Neutrophil (primary cell): ENCODE measurements at regions not wholly inside any gene's neighbourhood (a gene's known extent, or its start where the extent isn't known, plus 50 kb on each side); places are given as distances from the start of the nearest gene placed in this dataset.

Source experiments
- H3K27ac ChIP-seq: fragments of 200-600 bp; sonication (generic); 2 replicates; pipeline ENCODE4 v1.5.1; 2016; ENCODE audit warnings: mild to moderate bottlenecking, moderate library complexity
- H3K27me3 ChIP-seq: fragments of 200-600 bp; sonication (generic); 2 replicates; pipeline ENCODE4 v1.6.0; 2016; ENCODE audit warnings: mild to moderate bottlenecking
- H3K36me3 ChIP-seq: fragments of 200-600 bp; sonication (generic); 2 replicates; pipeline ENCODE4 v1.5.1; 2017
- H3K4me1 ChIP-seq, 2 experiments: fragments of 200-600 bp in 1 of 2; sonication (generic) in 1 of 2; 1 replicate in 1 of 2; 2 replicates in 1 of 2; pipeline versions ENCODE4 v1.5.1 to v1.6.1; 2013 to 2016; ENCODE audit warnings: low read depth in 1 of 2, low read length in 1 of 2, mild to moderate bottlenecking in 1 of 2, moderate library complexity in 1 of 2; ENCODE audit not compliant: control insufficient read depth in 1 of 2, insufficient read depth in 1 of 2
- H3K4me3 ChIP-seq, 2 experiments: fragments of 200-600 bp in 1 of 2; sonication (generic) in 1 of 2; 1 replicate in 1 of 2; 2 replicates in 1 of 2; pipeline ENCODE4 v1.5.1; 2013 to 2016; ENCODE audit warnings: low read depth in 1 of 2, low read length in 1 of 2, mild to moderate bottlenecking in 1 of 2, moderate library complexity in 1 of 2
- H3K9me3 ChIP-seq: fragments of 200-600 bp; sonication (generic); 2 replicates; pipeline ENCODE4 v1.5.1; 2016
- CTCF ChIP-seq: fragments of 200-600 bp; sonication (generic); IDR thresholded peaks from 2 replicates; pipeline ENCODE4 v1.5.1; 2016; ENCODE audit warnings: antibody characterized with exemption

GRCh38 chr2:224325941-224326340, 76.0 kb downstream of the FAM124B start:
- Histone ChIP-seq H3K27ac (no peak overlapping the region), H3K4me3 (no peak overlapping the region), H3K4me1 (no peaks in the 10 kb centered on the region), H3K27me3 (peaks cover 19% of the 10 kb centered on the region), H3K36me3 (no peaks in the 10 kb centered on the region), H3K9me3 (no peaks in the 10 kb centered on the region)
- no peak for TF ChIP-seq CTCF

GRCh38 chr2:224324604-224325003, 77.3 kb downstream of the FAM124B start:
- H3K9me3 ChIP-seq = no peaks in the 10 kb centered on the region
- no peak overlapping the region for H3K27ac ChIP-seq
- no peak overlapping the region for H3K4me3 ChIP-seq
- TF ChIP-seq CTCF = no peak
- H3K27me3 ChIP-seq = peaks cover 30% of the 10 kb centered on the region
- H3K36me3 ChIP-seq = no peaks in the 10 kb centered on the region
- H3K4me1 ChIP-seq = no peaks in the 10 kb centered on the region

- H3K27me3 ChIP-seq = peaks cover 34% of the 10 kb centered on the region
- TF ChIP-seq CTCF = no peak
- H3K9me3 ChIP-seq = no peaks in the 10 kb centered on the region
- no peaks in the 10 kb centered on the region for H3K4me1 ChIP-seq
- no peak overlapping the region for H3K27ac ChIP-seq
- no peak overlapping the region for H3K4me3 ChIP-seq
- no peaks in the 10 kb centered on the region for H3K36me3 ChIP-seq
Observed at GRCh38 chr2:224320660-224321059, 81.2 kb downstream of the FAM124B start.

GRCh38 chr2:224319750-224320149, 82.2 kb downstream of the FAM124B start:
- no peak overlapping the region for H3K27ac ChIP-seq
- no peak for TF ChIP-seq CTCF
- H3K4me3 ChIP-seq = no peak overlapping the region

GRCh38 chr2:224312741-224313140, 89.2 kb downstream of the FAM124B start:
- no peak for TF ChIP-seq CTCF
- no peaks in the 10 kb centered on the region for H3K9me3 ChIP-seq
- H3K27me3 ChIP-seq = peaks cover 24% of the 10 kb centered on the region
- no peak overlapping the region for H3K4me3 ChIP-seq
- H3K36me3 ChIP-seq = no peaks in the 10 kb centered on the region
- no peaks in the 10 kb centered on the region for H3K4me1 ChIP-seq
- H3K27ac ChIP-seq = no peak overlapping the region

More at GRCh38 chr2:224319750-224320149, 82.2 kb downstream of the FAM124B start:
- Histone ChIP-seq H3K4me1 (no peaks in the 10 kb centered on the region), H3K27me3 (peaks cover 34% of the 10 kb centered on the region), H3K36me3 (no peaks in the 10 kb centered on the region), H3K9me3 (no peaks in the 10 kb centered on the region)
